H1 (cell line): ENCODE measurements at regions not wholly inside any gene's neighbourhood (a gene's known extent, or its start where the extent isn't known, plus 50 kb on each side); places are given as distances from the start of the nearest gene placed in this dataset.

Source experiments
- RXRA ChIP-seq: IDR thresholded peaks from 2 replicates; pipeline ENCODE4 v1.6.1; 2011; ENCODE audit warnings: low read depth, mild to moderate bottlenecking, low read length, moderate library complexity; ENCODE audit not compliant: insufficient read depth
- TF ChIP-seq, protein P1 (sequence below): fragments of 300-600 bp; sonication (generic); IDR thresholded peaks from 2 replicates; pipeline ENCODE4 v1.7.1; 2012; ENCODE audit warnings: low read length, moderate library complexity, mild to moderate bottlenecking, inconsistent platforms; ENCODE audit not compliant: insufficient replicate concordance
- TF ChIP-seq, protein P2 (sequence below): IDR thresholded peaks from 2 replicates; pipeline ENCODE4 v1.6.1; 2011; ENCODE audit warnings: low read depth, mild to moderate bottlenecking, low read length; ENCODE audit not compliant: insufficient read depth

DNA sequence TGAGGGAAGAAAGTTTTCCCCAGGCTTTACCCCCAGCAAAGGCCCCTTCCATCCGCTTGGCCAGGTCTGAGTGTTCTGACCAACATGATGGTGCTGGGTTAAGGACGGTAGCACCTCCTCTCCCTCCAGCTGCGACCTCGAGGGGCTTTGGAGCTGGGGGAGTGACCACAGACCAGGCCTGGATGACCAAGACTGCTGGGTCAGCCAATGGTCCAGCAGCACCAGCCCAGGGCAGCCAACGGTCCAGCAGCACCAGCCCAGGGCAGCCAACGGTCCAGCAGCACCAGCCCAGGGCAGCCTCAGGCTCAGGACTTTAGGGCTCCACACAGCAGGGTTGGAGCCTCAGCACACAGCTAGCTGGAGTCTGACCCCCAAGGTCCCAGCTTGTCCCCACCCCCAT is 57.2 kb upstream of the CNOT6 start (continued):
- TF ChIP-seq, protein P1, sequence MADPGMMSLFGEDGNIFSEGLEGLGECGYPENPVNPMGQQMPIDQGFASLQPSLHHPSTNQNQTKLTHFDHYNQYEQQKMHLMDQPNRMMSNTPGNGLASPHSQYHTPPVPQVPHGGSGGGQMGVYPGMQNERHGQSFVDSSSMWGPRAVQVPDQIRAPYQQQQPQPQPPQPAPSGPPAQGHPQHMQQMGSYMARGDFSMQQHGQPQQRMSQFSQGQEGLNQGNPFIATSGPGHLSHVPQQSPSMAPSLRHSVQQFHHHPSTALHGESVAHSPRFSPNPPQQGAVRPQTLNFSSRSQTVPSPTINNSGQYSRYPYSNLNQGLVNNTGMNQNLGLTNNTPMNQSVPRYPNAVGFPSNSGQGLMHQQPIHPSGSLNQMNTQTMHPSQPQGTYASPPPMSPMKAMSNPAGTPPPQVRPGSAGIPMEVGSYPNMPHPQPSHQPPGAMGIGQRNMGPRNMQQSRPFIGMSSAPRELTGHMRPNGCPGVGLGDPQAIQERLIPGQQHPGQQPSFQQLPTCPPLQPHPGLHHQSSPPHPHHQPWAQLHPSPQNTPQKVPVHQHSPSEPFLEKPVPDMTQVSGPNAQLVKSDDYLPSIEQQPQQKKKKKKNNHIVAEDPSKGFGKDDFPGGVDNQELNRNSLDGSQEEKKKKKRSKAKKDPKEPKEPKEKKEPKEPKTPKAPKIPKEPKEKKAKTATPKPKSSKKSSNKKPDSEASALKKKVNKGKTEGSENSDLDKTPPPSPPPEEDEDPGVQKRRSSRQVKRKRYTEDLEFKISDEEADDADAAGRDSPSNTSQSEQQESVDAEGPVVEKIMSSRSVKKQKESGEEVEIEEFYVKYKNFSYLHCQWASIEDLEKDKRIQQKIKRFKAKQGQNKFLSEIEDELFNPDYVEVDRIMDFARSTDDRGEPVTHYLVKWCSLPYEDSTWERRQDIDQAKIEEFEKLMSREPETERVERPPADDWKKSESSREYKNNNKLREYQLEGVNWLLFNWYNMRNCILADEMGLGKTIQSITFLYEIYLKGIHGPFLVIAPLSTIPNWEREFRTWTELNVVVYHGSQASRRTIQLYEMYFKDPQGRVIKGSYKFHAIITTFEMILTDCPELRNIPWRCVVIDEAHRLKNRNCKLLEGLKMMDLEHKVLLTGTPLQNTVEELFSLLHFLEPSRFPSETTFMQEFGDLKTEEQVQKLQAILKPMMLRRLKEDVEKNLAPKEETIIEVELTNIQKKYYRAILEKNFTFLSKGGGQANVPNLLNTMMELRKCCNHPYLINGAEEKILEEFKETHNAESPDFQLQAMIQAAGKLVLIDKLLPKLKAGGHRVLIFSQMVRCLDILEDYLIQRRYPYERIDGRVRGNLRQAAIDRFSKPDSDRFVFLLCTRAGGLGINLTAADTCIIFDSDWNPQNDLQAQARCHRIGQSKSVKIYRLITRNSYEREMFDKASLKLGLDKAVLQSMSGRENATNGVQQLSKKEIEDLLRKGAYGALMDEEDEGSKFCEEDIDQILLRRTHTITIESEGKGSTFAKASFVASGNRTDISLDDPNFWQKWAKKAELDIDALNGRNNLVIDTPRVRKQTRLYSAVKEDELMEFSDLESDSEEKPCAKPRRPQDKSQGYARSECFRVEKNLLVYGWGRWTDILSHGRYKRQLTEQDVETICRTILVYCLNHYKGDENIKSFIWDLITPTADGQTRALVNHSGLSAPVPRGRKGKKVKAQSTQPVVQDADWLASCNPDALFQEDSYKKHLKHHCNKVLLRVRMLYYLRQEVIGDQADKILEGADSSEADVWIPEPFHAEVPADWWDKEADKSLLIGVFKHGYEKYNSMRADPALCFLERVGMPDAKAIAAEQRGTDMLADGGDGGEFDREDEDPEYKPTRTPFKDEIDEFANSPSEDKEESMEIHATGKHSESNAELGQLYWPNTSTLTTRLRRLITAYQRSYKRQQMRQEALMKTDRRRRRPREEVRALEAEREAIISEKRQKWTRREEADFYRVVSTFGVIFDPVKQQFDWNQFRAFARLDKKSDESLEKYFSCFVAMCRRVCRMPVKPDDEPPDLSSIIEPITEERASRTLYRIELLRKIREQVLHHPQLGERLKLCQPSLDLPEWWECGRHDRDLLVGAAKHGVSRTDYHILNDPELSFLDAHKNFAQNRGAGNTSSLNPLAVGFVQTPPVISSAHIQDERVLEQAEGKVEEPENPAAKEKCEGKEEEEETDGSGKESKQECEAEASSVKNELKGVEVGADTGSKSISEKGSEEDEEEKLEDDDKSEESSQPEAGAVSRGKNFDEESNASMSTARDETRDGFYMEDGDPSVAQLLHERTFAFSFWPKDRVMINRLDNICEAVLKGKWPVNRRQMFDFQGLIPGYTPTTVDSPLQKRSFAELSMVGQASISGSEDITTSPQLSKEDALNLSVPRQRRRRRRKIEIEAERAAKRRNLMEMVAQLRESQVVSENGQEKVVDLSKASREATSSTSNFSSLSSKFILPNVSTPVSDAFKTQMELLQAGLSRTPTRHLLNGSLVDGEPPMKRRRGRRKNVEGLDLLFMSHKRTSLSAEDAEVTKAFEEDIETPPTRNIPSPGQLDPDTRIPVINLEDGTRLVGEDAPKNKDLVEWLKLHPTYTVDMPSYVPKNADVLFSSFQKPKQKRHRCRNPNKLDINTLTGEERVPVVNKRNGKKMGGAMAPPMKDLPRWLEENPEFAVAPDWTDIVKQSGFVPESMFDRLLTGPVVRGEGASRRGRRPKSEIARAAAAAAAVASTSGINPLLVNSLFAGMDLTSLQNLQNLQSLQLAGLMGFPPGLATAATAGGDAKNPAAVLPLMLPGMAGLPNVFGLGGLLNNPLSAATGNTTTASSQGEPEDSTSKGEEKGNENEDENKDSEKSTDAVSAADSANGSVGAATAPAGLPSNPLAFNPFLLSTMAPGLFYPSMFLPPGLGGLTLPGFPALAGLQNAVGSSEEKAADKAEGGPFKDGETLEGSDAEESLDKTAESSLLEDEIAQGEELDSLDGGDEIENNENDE: no peak
- TF ChIP-seq, protein P2, sequence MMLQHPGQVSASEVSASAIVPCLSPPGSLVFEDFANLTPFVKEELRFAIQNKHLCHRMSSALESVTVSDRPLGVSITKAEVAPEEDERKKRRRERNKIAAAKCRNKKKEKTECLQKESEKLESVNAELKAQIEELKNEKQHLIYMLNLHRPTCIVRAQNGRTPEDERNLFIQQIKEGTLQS: no peak
- TF ChIP-seq RXRA: no peak
